Erythroblast (primary cell): ENCODE measurements at regions not wholly inside any gene's neighbourhood (a gene's known extent, or its start where the extent isn't known, plus 50 kb on each side); places are given as distances from the start of the nearest gene placed in this dataset.

Source experiments
- GATA1 ChIP-seq: IDR thresholded peaks from 2 replicates; pipeline ENCODE4 v1.6.1; 2011; ENCODE audit warnings: low read depth, mild to moderate bottlenecking, control low read depth, low read length, moderate library complexity
- POLR2A ChIP-seq: IDR thresholded peaks from 2 replicates; pipeline ENCODE4 v1.6.1; 2011; ENCODE audit warnings: mild to moderate bottlenecking, low read length

DNA sequence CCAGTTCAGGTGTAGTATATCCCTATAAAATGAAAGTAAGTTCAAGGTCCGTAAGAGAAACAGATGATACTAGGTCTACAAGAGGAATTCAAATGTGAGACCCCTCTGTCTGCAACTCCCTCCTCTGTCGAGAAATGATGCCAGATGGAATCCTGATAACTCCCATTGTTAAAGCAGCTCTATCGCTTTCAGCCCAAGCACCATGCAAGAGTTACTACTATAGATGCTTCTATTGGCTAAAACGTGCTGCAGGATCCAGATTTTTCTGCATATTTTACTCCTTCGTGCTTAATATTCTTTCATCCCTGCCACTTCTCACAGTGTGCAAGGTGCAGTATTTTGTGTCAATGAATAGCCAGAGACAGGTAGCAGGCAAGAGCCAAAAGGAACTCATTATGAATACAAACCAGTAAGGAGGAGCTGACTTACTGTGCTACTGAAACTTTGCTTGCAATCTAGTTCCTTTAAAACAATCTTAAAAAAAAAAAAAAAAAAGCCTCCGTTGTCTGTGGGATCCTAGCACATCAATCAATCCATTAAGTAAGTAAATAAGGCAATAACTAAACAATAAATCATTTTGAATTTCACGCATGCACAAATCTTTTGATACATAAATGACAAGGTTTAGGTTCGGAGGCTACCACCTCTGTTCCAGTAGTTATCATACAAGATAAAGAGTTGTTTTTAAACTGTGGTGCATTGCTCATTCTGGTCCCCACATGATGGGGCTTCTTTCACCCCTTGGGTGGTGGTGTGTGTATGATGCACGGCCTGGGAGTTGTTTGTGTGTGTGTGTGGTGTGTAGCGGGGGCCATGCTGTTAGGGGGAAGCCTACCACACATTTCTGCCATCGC is 151.1 kb upstream of the MPDZ start:
- TF ChIP-seq POLR2A (no peak), GATA1 (no peak)
